SH-SY5Y (cell line): ENCODE measurements at regions not wholly inside any gene's neighbourhood (a gene's known extent, or its start where the extent isn't known, plus 50 kb on each side); places are given as distances from the start of the nearest gene placed in this dataset.

ENCODE experiments used
- GATA2 ChIP-seq: IDR thresholded peaks from 2 replicates; pipeline ENCODE4 v1.6.1; 2011; ENCODE audit warnings: mild to moderate bottlenecking, low read depth, low read length
- GATA3 ChIP-seq: IDR thresholded peaks from 2 replicates; pipeline ENCODE4 v1.6.1; 2011; ENCODE audit warnings: low read depth, mild to moderate bottlenecking, low read length, moderate library complexity

- TF ChIP-seq GATA2 (no peak), GATA3 (no peak)
These were observed 472.3 kb downstream of the TNS1 start for GRCh38 chr2:217530392-217531090.
